Activated effector memory CD4-positive, alpha-beta T cell treated with anti-CD3 and anti-CD28 coated beads, Interleukin-2, amount 50 U/mL, for 16 hours (primary cell): ENCODE measurements at regions not wholly inside any gene's neighbourhood (a gene's known extent, or its start where the extent isn't known, plus 50 kb on each side); places are given as distances from the start of the nearest gene placed in this dataset.
A peak's percentile ranks its signal among the peaks of the same experiment; 100 is the strongest.
"Not testable (repeated sequence)": the region's sequence is repeated elsewhere in the genome, so short reads cannot be mapped to it uniquely, and the experiment has no call there.

ENCODE experiments used
- DNase-seq: peaks from one replicate; pipeline ENCODE4 v3.0.0-alpha.2; 2020

GRCh38 chr15:30470601-30471365 is 56.7 kb upstream of the GOLGA8R start:
- peak; percentile 84 for DNase-seq

GRCh38 chr15:30471366-30471749 is 57.3 kb upstream of the GOLGA8R start:
- DNase-seq = not testable (repeated sequence)

GRCh38 chr15:30471817-30472551 is 57.9 kb upstream of the GOLGA8R start:
- not testable (repeated sequence) for DNase-seq

- DNase-seq = not testable (repeated sequence)
These were observed 67.0 kb upstream of the GOLGA8Q start for GRCh38 chr15:30484887-30485286.

GRCh38 chr15:30489237-30489636 is 62.6 kb upstream of the GOLGA8Q start:
- not testable (repeated sequence) for DNase-seq

GRCh38 chr15:30490334-30490733 is 61.5 kb upstream of the GOLGA8Q start:
- not testable (repeated sequence) for DNase-seq

- not testable (repeated sequence) for DNase-seq
These were observed 57.9 kb upstream of the GOLGA8Q start for GRCh38 chr15:30493947-30494346.

- not testable (repeated sequence) for DNase-seq
These were observed 54.6 kb upstream of the GOLGA8Q start for GRCh38 chr15:30497275-30497674.

- not testable (repeated sequence) for DNase-seq
These were observed 52.6 kb upstream of the GOLGA8Q start for GRCh38 chr15:30499233-30499632.

- DNase-seq = not testable (repeated sequence)
These were observed 51.3 kb upstream of the GOLGA8Q start for GRCh38 chr15:30500511-30500910.
